DLD1 (cell line): ENCODE measurements at regions not wholly inside any gene's neighbourhood (a gene's known extent, or its start where the extent isn't known, plus 50 kb on each side); places are given as distances from the start of the nearest gene placed in this dataset.

ENCODE experiments used
- in situ Hi-C: cut with HindIII; loops from 2 replicates; pipeline ENCODE4 v1.10.0; 2017; ENCODE audit warnings: low sequenced_read_pairs

GRCh38 chr2:12155303-12156051 is 409.0 kb downstream of the LPIN1 start:
- in situ Hi-C loops: no loop called here

- in situ Hi-C loops: no loop called here
Measured at GRCh38 chr2:12156349-12156748, 409.9 kb downstream of the LPIN1 start.

- in situ Hi-C loops: no loop called here
Measured at GRCh38 chr2:12161085-12161484, 414.7 kb downstream of the LPIN1 start.

- in situ Hi-C loops: no loop called here
Measured at GRCh38 chr2:12162269-12163247, 416.1 kb downstream of the LPIN1 start.

GRCh38 chr2:12163866-12164265 is 417.4 kb downstream of the LPIN1 start:
- in situ Hi-C loops: no loop called here

DNA sequence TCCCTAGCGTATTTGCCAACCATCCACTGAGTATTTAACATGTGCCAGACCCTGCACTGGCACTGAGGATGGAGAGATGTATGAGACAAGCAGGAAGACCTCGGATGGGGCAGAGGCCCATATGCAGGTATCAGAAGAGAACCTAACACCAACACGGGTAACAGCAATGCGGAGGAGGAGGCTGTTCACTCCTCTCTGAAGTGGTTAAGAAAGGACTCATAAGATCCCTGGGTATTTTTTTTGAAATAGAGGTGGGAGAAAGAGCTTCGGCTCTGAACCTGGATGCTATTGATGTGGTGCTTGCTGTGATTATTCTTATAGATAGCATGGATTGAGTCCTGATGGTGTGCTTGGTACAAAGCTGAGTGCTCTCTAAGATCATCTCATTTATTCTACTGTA is 418.3 kb downstream of the LPIN1 start:
- in situ Hi-C loops: no loop called here

- in situ Hi-C loops: no loop called here
Measured at GRCh38 chr2:12167525-12168317, 421.3 kb downstream of the LPIN1 start.

DNA sequence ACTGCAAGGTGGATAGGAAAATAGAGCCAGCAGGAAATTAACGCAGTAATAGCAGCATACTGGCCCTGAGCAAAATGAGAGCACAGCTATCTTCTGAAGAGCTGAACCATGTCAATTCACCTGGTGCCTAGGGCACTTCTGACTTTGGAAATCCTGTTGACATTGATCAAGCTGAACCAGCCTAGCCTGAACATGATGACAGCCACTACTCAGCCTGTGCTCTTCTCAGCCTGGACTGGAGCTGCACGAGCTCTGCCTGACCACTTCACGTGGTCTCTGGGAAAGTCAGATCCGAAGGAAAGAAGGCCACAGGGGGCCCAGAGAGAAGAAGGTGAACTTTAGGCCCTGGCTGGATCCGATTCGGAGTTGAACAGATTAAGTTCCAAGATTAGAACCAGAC is 421.9 kb downstream of the LPIN1 start:
- in situ Hi-C loops: no loop called here

DNA sequence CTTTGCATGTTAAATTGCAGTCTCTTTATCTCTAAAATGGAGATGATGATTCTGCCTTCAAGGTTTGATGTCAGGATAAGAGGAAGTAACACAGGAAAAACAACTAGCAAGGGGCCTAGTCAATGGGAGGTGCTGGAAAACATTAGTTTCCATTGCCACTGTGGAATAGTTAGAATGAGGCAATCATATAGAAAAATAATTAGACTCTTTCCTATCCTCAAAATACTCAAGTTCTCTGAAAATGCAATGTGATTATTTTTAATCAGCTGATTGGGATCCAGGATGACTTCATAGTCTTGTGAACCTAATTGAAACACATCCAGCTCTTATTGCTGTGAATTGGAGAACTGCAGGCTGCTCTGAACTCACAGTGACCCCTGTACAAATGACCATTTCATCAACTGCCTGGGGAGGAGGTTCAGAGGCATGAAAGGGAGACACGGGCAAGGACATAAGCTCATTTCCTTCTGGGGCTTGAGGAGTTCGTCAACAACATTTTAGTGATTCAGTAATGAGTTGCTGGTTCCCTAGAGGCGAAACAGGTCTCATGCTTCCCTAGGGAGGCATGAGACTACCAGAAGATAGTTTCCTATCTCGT is 422.5 kb downstream of the LPIN1 start:
- in situ Hi-C loops: no loop called here

- in situ Hi-C loops: no loop called here
Measured at GRCh38 chr2:12169721-12170120, 423.3 kb downstream of the LPIN1 start.

DNA sequence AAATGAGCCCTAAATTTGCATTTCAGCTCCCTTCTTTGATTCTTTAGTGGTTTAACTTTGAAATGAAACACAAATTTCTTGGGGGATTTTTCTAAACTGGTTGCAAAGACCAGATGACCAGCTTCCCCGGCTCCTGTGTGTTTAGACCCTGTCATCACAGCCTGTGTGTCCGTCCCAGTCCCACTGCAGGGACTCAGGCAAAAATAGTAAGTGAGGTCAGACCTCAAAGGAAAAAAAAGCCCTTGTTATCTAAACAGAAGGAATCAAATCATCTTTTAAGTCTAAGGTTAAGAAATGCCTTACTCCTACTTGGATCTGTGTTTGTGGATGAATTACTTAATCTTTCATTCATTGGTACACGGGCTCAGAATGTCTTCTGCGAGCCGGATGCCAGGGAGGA is 423.7 kb downstream of the LPIN1 start:
- in situ Hi-C loops: no loop called here

DNA sequence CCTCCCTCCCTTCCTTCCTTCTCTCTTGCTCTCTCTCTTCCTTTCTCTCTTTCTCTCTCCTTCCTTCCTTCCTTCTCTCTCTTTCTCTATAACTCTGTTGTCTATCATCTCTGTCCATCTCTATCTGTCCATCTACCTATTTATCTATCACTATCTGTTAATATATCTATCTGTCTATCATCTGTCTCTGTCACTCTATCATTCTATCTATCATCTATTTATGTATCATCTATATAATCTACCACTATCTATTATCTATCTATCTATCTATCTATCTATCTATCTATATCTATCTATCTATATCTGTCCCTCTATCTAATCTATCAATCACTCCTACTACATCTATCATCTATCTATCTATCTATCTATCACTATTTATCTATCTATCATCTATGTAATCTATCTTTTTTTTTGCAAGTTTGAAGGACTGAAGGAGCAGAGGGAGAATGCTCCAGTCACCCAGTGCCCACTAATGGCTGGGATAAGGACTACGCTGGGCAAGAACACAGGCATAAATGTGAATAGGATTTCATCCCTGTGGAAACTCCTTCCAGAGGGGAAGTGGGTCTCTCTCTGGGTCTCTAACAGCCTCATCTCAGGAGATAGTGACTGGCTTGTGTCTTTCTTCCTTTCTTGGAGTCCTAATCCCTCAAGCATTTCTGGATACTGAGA is 427.0 kb downstream of the LPIN1 start:
- in situ Hi-C loops: no loop called here

GRCh38 chr2:12173943-12174340 is 427.5 kb downstream of the LPIN1 start:
- in situ Hi-C loops: no loop called here

GRCh38 chr2:12175323-12175722 is 428.9 kb downstream of the LPIN1 start:
- in situ Hi-C loops: no loop called here

GRCh38 chr2:12176623-12177454 is 430.4 kb downstream of the LPIN1 start:
- in situ Hi-C loops: no loop called here

- in situ Hi-C loops: no loop called here
Measured at GRCh38 chr2:12177455-12178288, 431.2 kb downstream of the LPIN1 start.

DNA sequence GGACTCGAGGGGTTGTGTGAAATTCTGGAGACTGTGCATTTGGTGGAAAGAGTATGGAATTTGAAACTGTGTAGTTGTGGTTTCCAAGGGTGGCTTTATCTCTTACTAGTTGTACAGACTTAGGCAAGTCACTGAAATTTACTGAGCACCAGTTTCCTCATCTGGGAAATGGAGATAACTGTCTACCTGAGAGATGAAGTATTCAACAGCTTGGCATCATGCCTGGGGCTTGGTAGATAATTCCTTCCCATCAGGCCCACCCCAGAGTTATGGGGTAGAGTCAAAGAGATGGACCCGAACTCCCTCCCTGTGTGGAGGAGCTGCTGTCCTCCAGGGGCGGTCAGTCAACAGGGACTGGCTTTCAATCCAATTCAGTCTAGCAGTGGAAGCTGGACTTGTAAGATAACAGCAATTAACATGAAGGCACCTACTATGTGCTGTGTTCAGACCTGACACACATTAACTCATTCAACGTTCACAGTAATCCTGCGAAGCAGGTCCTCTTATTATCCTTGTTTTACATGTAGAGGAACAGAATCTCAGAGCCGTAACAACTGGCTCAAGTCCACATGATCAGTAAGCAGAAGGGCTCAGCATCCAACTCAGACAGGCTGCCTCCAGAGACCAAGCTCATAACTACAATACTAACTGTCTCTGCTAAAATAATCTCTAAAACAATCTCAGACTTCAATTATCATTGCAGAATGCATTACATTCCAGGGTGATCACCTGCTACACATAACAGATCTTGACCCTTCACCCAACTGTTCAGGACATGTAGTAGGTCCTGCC is 432.1 kb downstream of the LPIN1 start:
- in situ Hi-C loops: no loop called here

GRCh38 chr2:12180031-12180430 is 433.6 kb downstream of the LPIN1 start:
- in situ Hi-C loops: no loop called here
